Activated CD8-positive, alpha-beta T cell treated with anti-CD3 and anti-CD28 coated beads for 36 hours (primary cell): ENCODE measurements at regions not wholly inside any gene's neighbourhood (a gene's known extent, or its start where the extent isn't known, plus 50 kb on each side); places are given as distances from the start of the nearest gene placed in this dataset.

Experiments
- ATAC-seq: fragments of 200-7000 bp; cut with Tn5 transposase; one replicate; pipeline ENCODE4 v1.10.0; 2021; ENCODE audit warnings: mild to moderate bottlenecking, moderate library complexity
- CTCF ChIA-PET: fragments of 350-600 bp; sonication (Branson Sonifier 250); formaldehyde crosslinking; loops from one replicate; lab custom pipeline; 2021; ENCODE audit warnings: antibody characterized with exemption; lab: Charles Lee
- POLR2A ChIA-PET: fragments of 350-600 bp; sonication (Branson Sonifier 250); formaldehyde crosslinking; loops from one replicate; lab custom pipeline; 2021; ENCODE audit warnings: antibody characterized with exemption; lab: Charles Lee
- DNase-seq: peaks from one replicate; pipeline ENCODE4 v3.0.0-alpha.2; 2020
- H3K27ac Mint-ChIP-seq: one replicate; pipeline ENCODE4 v1.8.0; 2021; ENCODE audit warnings: mild to moderate bottlenecking, mixed read lengths
- H3K27me3 Mint-ChIP-seq: one replicate; pipeline ENCODE4 v1.8.0; 2021; ENCODE audit warnings: mixed read lengths
- H3K36me3 Mint-ChIP-seq: one replicate; pipeline ENCODE4 v1.8.0; 2021; ENCODE audit warnings: low read depth, mixed read lengths
- H3K4me1 Mint-ChIP-seq: one replicate; pipeline ENCODE4 v1.8.0; 2021; ENCODE audit warnings: low read depth, mixed read lengths
- H3K4me3 Mint-ChIP-seq: one replicate; pipeline ENCODE4 v1.8.0; 2021; ENCODE audit warnings: mild to moderate bottlenecking, moderate library complexity, mixed read lengths
- H3K9me3 Mint-ChIP-seq: one replicate; pipeline ENCODE4 v1.8.0; 2021; ENCODE audit warnings: mixed read lengths
- CTCF ChIP-seq: fragments of 200-600 bp; IDR thresholded peaks from one replicate; pipeline ENCODE4 v1.8.0; 2022; ENCODE audit warnings: antibody characterized with exemption, mild to moderate bottlenecking
- intact Hi-C: fragments of 100-400 bp; cut with micrococcal nuclease; formaldehyde crosslinking; loops from one replicate; pipeline ENCODE4 v1.10.0; 2022

GRCh38 chr13:91238036-91238435, 109.5 kb upstream of the MIR17HG start:
- H3K36me3 Mint-ChIP-seq = no peaks in the 10 kb centered on the region
- POLR2A ChIA-PET = no interaction called here
- H3K9me3 Mint-ChIP-seq = no peaks in the 10 kb centered on the region
- no peak overlapping the region for H3K4me3 Mint-ChIP-seq
- no peaks in the 10 kb centered on the region for H3K4me1 Mint-ChIP-seq
- H3K27me3 Mint-ChIP-seq = peaks cover 2% of the 10 kb centered on the region
- CTCF ChIA-PET = no interaction called here
- DNase-seq (no peak), ATAC-seq (no peak)
- no peak overlapping the region for H3K27ac Mint-ChIP-seq
- intact Hi-C loops = no loop called here
- TF ChIP-seq CTCF = no peak

- H3K9me3 Mint-ChIP-seq = no peaks in the 10 kb centered on the region
These were observed 107.1 kb upstream of the MIR17HG start for GRCh38 chr13:91240341-91240740.

GRCh38 chr13:91241221-91241933, 106.1 kb upstream of the MIR17HG start:
- Mint-ChIP-seq H3K36me3 (no peaks in the 10 kb centered on the region), H3K9me3 (no peaks in the 10 kb centered on the region), H3K27me3 (peaks cover 2% of the 10 kb centered on the region), H3K27ac (no peak overlapping the region), H3K4me3 (no peak overlapping the region), H3K4me1 (no peaks in the 10 kb centered on the region)
- ChIA-PET CTCF (no interaction called here), POLR2A (no interaction called here)
- intact Hi-C loops = no loop called here
- ATAC-seq (no peak), DNase-seq (no peak)
- TF ChIP-seq CTCF = no peak

More at GRCh38 chr13:91240341-91240740, 107.1 kb upstream of the MIR17HG start:
- DNase-seq (no peak), ATAC-seq (no peak)
- Mint-ChIP-seq H3K4me3 (no peak overlapping the region), H3K4me1 (no peaks in the 10 kb centered on the region), H3K27me3 (peaks cover 2% of the 10 kb centered on the region), H3K27ac (no peak overlapping the region), H3K36me3 (no peaks in the 10 kb centered on the region)
- POLR2A ChIA-PET = no interaction called here
- CTCF ChIA-PET = no interaction called here
- intact Hi-C loops = no loop called here
- no peak for TF ChIP-seq CTCF

GRCh38 chr13:91242652-91243051, 104.8 kb upstream of the MIR17HG start:
- Mint-ChIP-seq H3K9me3 (no peaks in the 10 kb centered on the region), H3K4me3 (no peak overlapping the region), H3K27me3 (peaks cover 2% of the 10 kb centered on the region), H3K4me1 (no peaks in the 10 kb centered on the region), H3K27ac (no peak overlapping the region), H3K36me3 (no peaks in the 10 kb centered on the region)
- CTCF ChIA-PET = no interaction called here
- intact Hi-C loops = no loop called here
- POLR2A ChIA-PET = no interaction called here
- DNase-seq (no peak), ATAC-seq (no peak)
- TF ChIP-seq CTCF = no peak

GRCh38 chr13:91245288-91245687, 102.2 kb upstream of the MIR17HG start:
- TF ChIP-seq CTCF = no peak
- no peaks in the 10 kb centered on the region for H3K9me3 Mint-ChIP-seq
- ChIA-PET CTCF (interaction anchor here (0.6 to 1.3 kb wide), 3 partner anchors 9 to 16 kb away, joined by 3 to 4 read pairs (median 3); no protein-coding TSS in a partner anchor), POLR2A (no interaction called here)
- no peak overlapping the region for H3K4me3 Mint-ChIP-seq
- H3K4me1 Mint-ChIP-seq = no peaks in the 10 kb centered on the region
- H3K36me3 Mint-ChIP-seq = no peaks in the 10 kb centered on the region
- no peak overlapping the region for H3K27ac Mint-ChIP-seq
- ATAC-seq (no peak), DNase-seq (no peak)
- H3K27me3 Mint-ChIP-seq = peaks cover 2% of the 10 kb centered on the region
- intact Hi-C loops = no loop called here
